NCI-H1436 treated with DMSO at 0.1 percent for 48 hours (cell line): ENCODE measurements at regions not wholly inside any gene's neighbourhood (a gene's known extent, or its start where the extent isn't known, plus 50 kb on each side); places are given as distances from the start of the nearest gene placed in this dataset.
"Not testable (repeated sequence)": the region's sequence is repeated elsewhere in the genome, so short reads cannot be mapped to it uniquely, and the experiment has no call there.

ENCODE experiments used
- DNase-seq: peaks from one replicate; lab custom pipeline; 2025; lab: John Stamatoyannopoulos, UW

GRCh38 chr4:112708772-112709171 lies 71.8 kb downstream of the LARP7 start:
- DNase-seq, result no peak

- DNase-seq, result no peak
These were observed 78.3 kb downstream of the LARP7 start for GRCh38 chr4:112714922-112715901.

- DNase-seq, result no peak
These were observed 80.9 kb downstream of the LARP7 start for GRCh38 chr4:112717856-112718255.

GRCh38 chr4:112721627-112722026 lies 84.7 kb downstream of the LARP7 start:
- no peak for DNase-seq

- DNase-seq, result no peak
These were observed 89.1 kb downstream of the LARP7 start for GRCh38 chr4:112726041-112726440.

- DNase-seq, result not testable (repeated sequence)
These were observed 90.8 kb downstream of the LARP7 start for GRCh38 chr4:112727728-112728127.

- DNase-seq, result no peak
These were observed 94.8 kb downstream of the LARP7 start for GRCh38 chr4:112731715-112732114.

- DNase-seq, result no peak
These were observed 95.2 kb downstream of the LARP7 start for GRCh38 chr4:112732142-112732541.

GRCh38 chr4:112735474-112735951 lies 98.6 kb downstream of the LARP7 start:
- no peak for DNase-seq

- no peak for DNase-seq
These were observed 99.8 kb downstream of the LARP7 start for GRCh38 chr4:112736718-112737135.

- DNase-seq, result no peak
These were observed 102.5 kb downstream of the LARP7 start for GRCh38 chr4:112739442-112739841.

- no peak for DNase-seq
These were observed 110.1 kb downstream of the LARP7 start for GRCh38 chr4:112747036-112747435.

- DNase-seq, result no peak
These were observed 111.5 kb downstream of the LARP7 start for GRCh38 chr4:112748352-112748878.

GRCh38 chr4:112750749-112751148 lies 113.8 kb downstream of the LARP7 start:
- DNase-seq, result not testable (repeated sequence)

GRCh38 chr4:112751447-112751846 lies 114.5 kb downstream of the LARP7 start:
- DNase-seq, result no peak

GRCh38 chr4:112752061-112752460 lies 115.1 kb downstream of the LARP7 start:
- no peak for DNase-seq

GRCh38 chr4:112752510-112752909 lies 115.6 kb downstream of the LARP7 start:
- DNase-seq, result no peak

GRCh38 chr4:112753333-112753732 lies 116.4 kb downstream of the LARP7 start:
- no peak for DNase-seq

GRCh38 chr4:112759313-112759712 lies 122.4 kb downstream of the LARP7 start:
- no peak for DNase-seq

- DNase-seq, result no peak
These were observed 128.5 kb downstream of the LARP7 start for GRCh38 chr4:112765317-112765974.

GRCh38 chr4:112766422-112766821 lies 129.5 kb downstream of the LARP7 start:
- DNase-seq, result no peak

- no peak for DNase-seq
These were observed 130.4 kb downstream of the LARP7 start for GRCh38 chr4:112767386-112767785.

- no peak for DNase-seq
These were observed 133.2 kb downstream of the LARP7 start for GRCh38 chr4:112770114-112770513.
